Right lobe of liver (tissue), 6 donors: ENCODE measurements at regions not wholly inside any gene's neighbourhood (a gene's known extent, or its start where the extent isn't known, plus 50 kb on each side); places are given as distances from the start of the nearest gene placed in this dataset.

ENCODE experiments used
- ATAC-seq, 4 donors: fragments of 200-7000 bp; cut with Tn5 transposase; one replicate each; pipeline ENCODE4 v1.9.1; 2020; ENCODE audit warnings: mild to moderate bottlenecking in 4 of 4, moderate library complexity in 4 of 4
- DNase-seq, 3 donors: peaks; one replicate each; pipeline ENCODE4 v3.0.0-alpha.2; 2020
- H3K27ac ChIP-seq, 3 donors: fragments of 200-600 bp; one replicate each; pipeline ENCODE4 v1.8.0; 2022
- H3K27me3 ChIP-seq, 2 donors: fragments of 200-600 bp; one replicate each; pipeline ENCODE4 v1.8.0; 2022
- H3K36me3 ChIP-seq, 4 donors: fragments of 200-600 bp; sonication (generic) in 1 of 4; one replicate each; pipeline versions ENCODE4 v1.5.1 to v1.8.0; 2017 to 2022; ENCODE audit warnings: control low read depth in 1 of 4
- H3K4me1 ChIP-seq, 4 donors: fragments of 200-600 bp; sonication (generic) in 1 of 4; one replicate each; pipeline versions ENCODE4 v1.5.1 to v1.8.0; 2017 to 2022; ENCODE audit warnings: control low read depth in 1 of 4
- H3K4me3 ChIP-seq, 3 donors: fragments of 200-600 bp; one replicate each; pipeline ENCODE4 v1.8.0; 2022
- H3K9me3 ChIP-seq, 4 donors: fragments of 200-600 bp; sonication (generic) in 1 of 4; one replicate each; pipeline versions ENCODE4 v1.5.1 to v1.8.0; 2017 to 2022; ENCODE audit warnings: control low read depth in 1 of 4
- POLR2A ChIP-seq: fragments of 450-650 bp; IDR thresholded peaks from one replicate; pipeline ENCODE4 v1.6.1; 2017; ENCODE audit warnings: antibody characterized with exemption, mild to moderate bottlenecking
- WGBS: methylation state at CpG from one replicate; pipeline ENCODE4 v1.1.6; 2018; ENCODE audit warnings: low coverage, low lambda C conversion rate; ENCODE audit not compliant: insufficient coverage; ENCODE audit errors: missing lambda C conversion rate; 5-methylcytosine and 5-hydroxymethylcytosine counted together
- intact Hi-C, 2 donors: fragments of 100-400 bp; cut with DNase I; formaldehyde crosslinking; loops; one replicate each; pipeline versions ENCODE4 v1.11.2 to v1.14.1; 2022
- TF ChIP-seq, protein P1 (sequence below), 4 donors: fragments of 200-600 bp in 3 of 4; fragments of 450-650 bp in 1 of 4; IDR thresholded peaks; one replicate each; pipeline versions ENCODE4 v1.5.1 to v1.8.0; 2016 to 2022; ENCODE audit warnings: antibody characterized with exemption in 4 of 4, mild to moderate bottlenecking in 2 of 4
- donor health status: DM: no; HTN: yes; CAD: no.
- donor health status: DM: no; HTN: no; CAD: no.
- donor health status: DM: no; HTN: no; CAD: no.
- donor health status: DM: no; HTN: yes; CAD: no.
- donor health status: DM: no; HTN: yes; CAD: no.

- DNase-seq (no peak), ATAC-seq (peak in 1 of 4 donors; percentile 6)
- H3K36me3 ChIP-seq, result no peaks in the 10 kb centered on the region
- intact Hi-C loops, result no loop called here
- H3K9me3 ChIP-seq, result no peaks in the 10 kb centered on the region
- no peak overlapping the region for H3K4me3 ChIP-seq
- no peaks in the 10 kb centered on the region for H3K27me3 ChIP-seq
- H3K4me1 ChIP-seq, result peaks cover 0 to 6% (median 2%) of the 10 kb centered on the region in 4 donors
- 7% methylated on average over 7 of the region's 9 CpGs for WGBS
- H3K27ac ChIP-seq, result no peak overlapping the region
- TF ChIP-seq, protein P1, sequence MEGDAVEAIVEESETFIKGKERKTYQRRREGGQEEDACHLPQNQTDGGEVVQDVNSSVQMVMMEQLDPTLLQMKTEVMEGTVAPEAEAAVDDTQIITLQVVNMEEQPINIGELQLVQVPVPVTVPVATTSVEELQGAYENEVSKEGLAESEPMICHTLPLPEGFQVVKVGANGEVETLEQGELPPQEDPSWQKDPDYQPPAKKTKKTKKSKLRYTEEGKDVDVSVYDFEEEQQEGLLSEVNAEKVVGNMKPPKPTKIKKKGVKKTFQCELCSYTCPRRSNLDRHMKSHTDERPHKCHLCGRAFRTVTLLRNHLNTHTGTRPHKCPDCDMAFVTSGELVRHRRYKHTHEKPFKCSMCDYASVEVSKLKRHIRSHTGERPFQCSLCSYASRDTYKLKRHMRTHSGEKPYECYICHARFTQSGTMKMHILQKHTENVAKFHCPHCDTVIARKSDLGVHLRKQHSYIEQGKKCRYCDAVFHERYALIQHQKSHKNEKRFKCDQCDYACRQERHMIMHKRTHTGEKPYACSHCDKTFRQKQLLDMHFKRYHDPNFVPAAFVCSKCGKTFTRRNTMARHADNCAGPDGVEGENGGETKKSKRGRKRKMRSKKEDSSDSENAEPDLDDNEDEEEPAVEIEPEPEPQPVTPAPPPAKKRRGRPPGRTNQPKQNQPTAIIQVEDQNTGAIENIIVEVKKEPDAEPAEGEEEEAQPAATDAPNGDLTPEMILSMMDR (IDR thresholded peaks at IDR 0.05), result peak in 1 of 4 donors; percentile 19
- TF ChIP-seq POLR2A, result no peak
Observed at GRCh38 chr10:77711683-77712049, 74.1 kb upstream of the KCNMA1 start.

- Histone ChIP-seq H3K27ac (no peak overlapping the region), H3K4me1 (peaks cover 0 to 6% (median 2%) of the 10 kb centered on the region in 4 donors), H3K36me3 (no peaks in the 10 kb centered on the region), H3K27me3 (no peaks in the 10 kb centered on the region), H3K4me3 (peak overlapping the region; percentile 27 to 48 (median 32)), H3K9me3 (no peaks in the 10 kb centered on the region)
- no peak for TF ChIP-seq POLR2A
- TF ChIP-seq, protein P1 (IDR thresholded peaks at IDR 0.05), result peak; percentile 89 to 97 (median 96)
- peak; percentile 99 to 100 (median 100) for ATAC-seq
- 19% methylated on average over 19 of the region's 51 CpGs for WGBS
- intact Hi-C loops, result no loop called here
- peak; percentile 75 to 84 (median 80) for DNase-seq
Observed at GRCh38 chr10:77710759-77711682, 73.4 kb upstream of the KCNMA1 start.

GRCh38 chr10:77710081-77710551 lies 72.5 kb upstream of the KCNMA1 start:
- intact Hi-C loops, result no loop called here
- no peaks in the 10 kb centered on the region for H3K36me3 ChIP-seq
- no peak for TF ChIP-seq POLR2A
- TF ChIP-seq, protein P1 (IDR thresholded peaks at IDR 0.05), result no peak
- no peak for ATAC-seq
- H3K27ac ChIP-seq, result no peak overlapping the region
- H3K4me1 ChIP-seq, result peaks cover 0 to 6% (median 2%) of the 10 kb centered on the region in 4 donors
- H3K4me3 ChIP-seq, result no peak overlapping the region
- H3K9me3 ChIP-seq, result no peaks in the 10 kb centered on the region
- WGBS, result 67% methylated on average over 3 of the region's 14 CpGs
- no peak for DNase-seq
- no peaks in the 10 kb centered on the region for H3K27me3 ChIP-seq

- no peak overlapping the region for H3K27ac ChIP-seq
- H3K4me1 ChIP-seq, result peaks cover 0 to 6% (median 2%) of the 10 kb centered on the region in 4 donors
- TF ChIP-seq, protein P1 (IDR thresholded peaks at IDR 0.05), result no peak
- no peak for TF ChIP-seq POLR2A
- no peak overlapping the region for H3K4me3 ChIP-seq
- intact Hi-C loops, result no loop called here
- H3K27me3 ChIP-seq, result no peaks in the 10 kb centered on the region
- H3K9me3 ChIP-seq, result no peaks in the 10 kb centered on the region
- ATAC-seq (no peak), DNase-seq (no peak)
- WGBS, result 48% methylated on average over 1 of the region's 1 CpG
- H3K36me3 ChIP-seq, result no peaks in the 10 kb centered on the region
Observed at GRCh38 chr10:77707570-77707969, 70.0 kb upstream of the KCNMA1 start.
